ENCODE measurements at regions not wholly inside any gene's neighbourhood (a gene's known extent, or its start where the extent isn't known, plus 50 kb on each side); places are given as distances from the start of the nearest gene placed in this dataset.
A peak's percentile ranks its signal among the peaks of the same experiment; 100 is the strongest.

GRCh38 chr14:34227834-34228649, 234.0 kb downstream of the SPTSSA start:
- TF ChIP-seq MAX (IDR thresholded peaks at IDR 0.05), result peak; percentile 42; the same call in 1 of the 2 replicates
- TF ChIP-seq TAF1 (IDR thresholded peaks at IDR 0.05; ENCODE audit: low read depth), result no peak
- TF ChIP-seq RAD21 (IDR thresholded peaks at IDR 0.05; ENCODE audit: low read depth), result peak; percentile 95

GRCh38 chr14:34224221-34224620, 237.8 kb downstream of the SPTSSA start:
- TF ChIP-seq CEBPB (IDR thresholded peaks at IDR 0.05) (no peak), CREB1 (IDR thresholded peaks at IDR 0.05; ENCODE audit: low read depth) (no peak), TCF12 (IDR thresholded peaks at IDR 0.05; ENCODE audit: low read depth) (no peak), FOXM1 (IDR thresholded peaks at IDR 0.05; ENCODE audit: borderline replicate concordance, low read depth) (no peak), ZBTB7A (IDR thresholded peaks at IDR 0.05; ENCODE audit: low read depth) (no peak), TAF1 (IDR thresholded peaks at IDR 0.05; ENCODE audit: low read depth) (no peak), NFIC (IDR thresholded peaks at IDR 0.05) (no peak), REST (IDR thresholded peaks at IDR 0.05; ENCODE audit: low read depth) (no peak), USF1 (IDR thresholded peaks at IDR 0.05) (no peak), EGR1 (IDR thresholded peaks at IDR 0.05) (no peak), EP300 (IDR thresholded peaks at IDR 0.05; ENCODE audit: borderline replicate concordance) (no peak), TEAD4 (IDR thresholded peaks at IDR 0.05) (no peak)

GRCh38 chr14:34223373-34224148, 238.5 kb downstream of the SPTSSA start:
- TF ChIP-seq ZBTB7A (IDR thresholded peaks at IDR 0.05; ENCODE audit: low read depth) (no peak), FOXM1 (IDR thresholded peaks at IDR 0.05; ENCODE audit: borderline replicate concordance, low read depth) (0 out of 2 replicates have a peak, but pooled peaks have one; percentile 21)

GRCh38 chr14:34222867-34223266, 239.2 kb downstream of the SPTSSA start:
- no peak for TF ChIP-seq REST (IDR thresholded peaks at IDR 0.05; ENCODE audit: low read depth)
- no peak for TF ChIP-seq RAD21 (IDR thresholded peaks at IDR 0.05; ENCODE audit: low read depth)
- TF ChIP-seq CEBPB (IDR thresholded peaks at IDR 0.05), result no peak
- no peak for TF ChIP-seq TAF1 (IDR thresholded peaks at IDR 0.05; ENCODE audit: low read depth)
- TF ChIP-seq USF1 (IDR thresholded peaks at IDR 0.05), result no peak
- no peak for TF ChIP-seq NFIC (IDR thresholded peaks at IDR 0.05)
- no peak for TF ChIP-seq TEAD4 (IDR thresholded peaks at IDR 0.05)
- TF ChIP-seq EP300 (IDR thresholded peaks at IDR 0.05; ENCODE audit: borderline replicate concordance), result no peak
- no peak for TF ChIP-seq ZBTB7A (IDR thresholded peaks at IDR 0.05; ENCODE audit: low read depth)
- TF ChIP-seq CREB1 (IDR thresholded peaks at IDR 0.05; ENCODE audit: low read depth), result no peak
- no peak for TF ChIP-seq TCF12 (IDR thresholded peaks at IDR 0.05; ENCODE audit: low read depth)
- no peak for TF ChIP-seq YY1 (IDR thresholded peaks at IDR 0.05; ENCODE audit: low read depth)
- no peak for TF ChIP-seq EGR1 (IDR thresholded peaks at IDR 0.05)

- no peak for TF ChIP-seq USF1 (IDR thresholded peaks at IDR 0.05)
- TF ChIP-seq NFIC (IDR thresholded peaks at IDR 0.05), result no peak
- TF ChIP-seq EGR1 (IDR thresholded peaks at IDR 0.05), result no peak
- TF ChIP-seq FOXM1 (IDR thresholded peaks at IDR 0.05; ENCODE audit: borderline replicate concordance, low read depth), result no peak
- no peak for TF ChIP-seq MAX (IDR thresholded peaks at IDR 0.05)
- TF ChIP-seq TEAD4 (IDR thresholded peaks at IDR 0.05), result no peak
- TF ChIP-seq CEBPB (IDR thresholded peaks at IDR 0.05), result no peak
- TF ChIP-seq ZBTB7A (IDR thresholded peaks at IDR 0.05; ENCODE audit: low read depth), result no peak
- TF ChIP-seq CREB1 (IDR thresholded peaks at IDR 0.05; ENCODE audit: low read depth), result no peak
- no peak for TF ChIP-seq TAF1 (IDR thresholded peaks at IDR 0.05; ENCODE audit: low read depth)
- no peak for TF ChIP-seq REST (IDR thresholded peaks at IDR 0.05; ENCODE audit: low read depth)
- TF ChIP-seq YY1 (IDR thresholded peaks at IDR 0.05; ENCODE audit: low read depth), result no peak
- no peak for TF ChIP-seq TCF12 (IDR thresholded peaks at IDR 0.05; ENCODE audit: low read depth)
Measured at GRCh38 chr14:34222122-34222521, 239.9 kb downstream of the SPTSSA start.
